Neural progenitor cell (in vitro differentiated cells): ENCODE measurements at regions not wholly inside any gene's neighbourhood (a gene's known extent, or its start where the extent isn't known, plus 50 kb on each side); places are given as distances from the start of the nearest gene placed in this dataset.

Source experiments
- DNase-seq: peaks from one replicate; pipeline ENCODE4 v3.0.0-alpha.2; 2016; ENCODE audit warnings: low spot score
- H2AFZ ChIP-seq: fragments of 200-600 bp; sonication (generic); replicated peaks from 2 replicates; pipeline ENCODE4 v1.6.1; 2016; ENCODE audit warnings: antibody characterized with exemption
- H3F3A ChIP-seq: fragments of 200-600 bp; sonication (generic); 2 replicates; pipeline ENCODE4 v1.6.1; 2016; ENCODE audit warnings: antibody characterized with exemption, low read depth
- H3K27ac ChIP-seq: fragments of 200-600 bp; sonication (generic); 2 replicates; pipeline ENCODE4 v1.5.1; 2016; ENCODE audit warnings: mild to moderate bottlenecking
- H3K27me3 ChIP-seq: fragments of 200-600 bp; sonication (generic); 2 replicates; pipeline ENCODE4 v1.6.1; 2016; ENCODE audit warnings: mild to moderate bottlenecking, moderate library complexity
- H3K36me3 ChIP-seq: fragments of 200-600 bp; sonication (generic); 2 replicates; pipeline ENCODE4 v1.5.1; 2016
- H3K4me1 ChIP-seq: fragments of 200-600 bp; sonication (generic); 2 replicates; pipeline ENCODE4 v1.6.1; 2016; ENCODE audit warnings: mixed run types
- H3K4me2 ChIP-seq: fragments of 200-600 bp; sonication (generic); 2 replicates; pipeline ENCODE4 v1.6.1; 2016
- H3K4me3 ChIP-seq: fragments of 200-600 bp; sonication (generic); 2 replicates; pipeline ENCODE4 v1.5.1; 2016
- H3K79me2 ChIP-seq: fragments of 200-600 bp; sonication (generic); 2 replicates; pipeline ENCODE4 v1.6.1; 2016; ENCODE audit warnings: low read depth
- H3K9ac ChIP-seq: fragments of 200-600 bp; sonication (generic); 2 replicates; pipeline ENCODE4 v1.6.1; 2016
- H3K9me3 ChIP-seq: fragments of 200-600 bp; sonication (generic); 2 replicates; pipeline ENCODE4 v1.5.1; 2016; ENCODE audit warnings: low read depth
- H4K20me1 ChIP-seq: fragments of 200-600 bp; sonication (generic); 2 replicates; pipeline ENCODE4 v1.6.1; 2016; ENCODE audit warnings: low read depth
- H3K27ac Mint-ChIP-seq: 3 replicates; pipeline ENCODE4 v1.8.0; 2021; ENCODE audit warnings: mixed read lengths
- H3K27me3 Mint-ChIP-seq: 2 replicates; pipeline ENCODE4 v1.8.0; 2022; ENCODE audit warnings: low read depth, mild to moderate bottlenecking, inconsistent platforms, moderate library complexity, mixed read lengths; ENCODE audit not compliant: insufficient read depth
- H3K36me3 Mint-ChIP-seq: 3 replicates; pipeline ENCODE4 v1.8.0; 2021; ENCODE audit warnings: mixed read lengths
- H3K4me1 Mint-ChIP-seq: 3 replicates; pipeline ENCODE4 v1.8.0; 2021; ENCODE audit warnings: mixed read lengths
- H3K4me3 Mint-ChIP-seq: 3 replicates; pipeline ENCODE4 v1.8.0; 2021; ENCODE audit warnings: mild to moderate bottlenecking, moderate library complexity, mixed read lengths
- H3K9me3 Mint-ChIP-seq: 3 replicates; pipeline ENCODE4 v1.8.0; 2020; ENCODE audit warnings: mixed read lengths
- CTCF ChIP-seq: fragments of 200-600 bp; sonication (generic); IDR thresholded peaks from 2 replicates; pipeline ENCODE4 v1.5.1; 2017; ENCODE audit warnings: antibody characterized with exemption, mild to moderate bottlenecking
- EZH2 ChIP-seq: fragments of 200-600 bp; sonication (generic); IDR thresholded peaks from 2 replicates; pipeline ENCODE4 v1.6.1; 2017; ENCODE audit warnings: antibody characterized with exemption, mild to moderate bottlenecking, moderate library complexity
- EZH2phosphoT487 ChIP-seq: fragments of 200-600 bp; sonication (generic); IDR thresholded peaks from 2 replicates; pipeline ENCODE4 v1.6.1; 2017; ENCODE audit warnings: antibody characterized with exemption

- Histone ChIP-seq H3K36me3 (no peaks in the 10 kb centered on the region), H3K4me2 (no peak overlapping the region), H3K9ac (no peak overlapping the region), H3K9me3 (no peaks in the 10 kb centered on the region), H3K4me1 (no peaks in the 10 kb centered on the region), H3F3A (no peaks in the 10 kb centered on the region), H4K20me1 (no peaks in the 10 kb centered on the region), H3K79me2 (no peaks in the 10 kb centered on the region), H3K27me3 (no peaks in the 10 kb centered on the region), H3K4me3 (no peak overlapping the region), H2AFZ (no peak overlapping the region), H3K27ac (no peak overlapping the region)
- H3K4me3 Mint-ChIP-seq = no peak overlapping the region
- H3K36me3 Mint-ChIP-seq = no peaks in the 10 kb centered on the region
- no peak overlapping the region for H3K27ac Mint-ChIP-seq
- H3K27me3 Mint-ChIP-seq = peaks cover 2% of the 10 kb centered on the region
- no peaks in the 10 kb centered on the region for H3K9me3 Mint-ChIP-seq
- no peak for DNase-seq
- no peaks in the 10 kb centered on the region for H3K4me1 Mint-ChIP-seq
- TF ChIP-seq CTCF = no peak
- no peak for TF ChIP-seq EZH2phosphoT487
- TF ChIP-seq EZH2 = no peak
Measured at GRCh38 chr4:81337211-81337610, 122.2 kb upstream of the PRKG2 start.

GRCh38 chr4:81335122-81335912 is 120.3 kb upstream of the PRKG2 start:
- no peak for TF ChIP-seq EZH2
- TF ChIP-seq CTCF = no peak
- no peak for TF ChIP-seq EZH2phosphoT487
- Histone ChIP-seq H2AFZ (no peak overlapping the region), H3F3A (no peaks in the 10 kb centered on the region), H3K79me2 (no peaks in the 10 kb centered on the region), H3K27ac (no peak overlapping the region), H3K9me3 (no peaks in the 10 kb centered on the region), H3K4me2 (no peak overlapping the region), H4K20me1 (no peaks in the 10 kb centered on the region), H3K4me1 (no peaks in the 10 kb centered on the region), H3K9ac (no peak overlapping the region), H3K4me3 (no peak overlapping the region), H3K27me3 (no peaks in the 10 kb centered on the region), H3K36me3 (no peaks in the 10 kb centered on the region)
- no peak for DNase-seq
- Mint-ChIP-seq H3K27ac (no peak overlapping the region), H3K27me3 (peaks cover 2% of the 10 kb centered on the region), H3K4me3 (no peak overlapping the region), H3K36me3 (no peaks in the 10 kb centered on the region), H3K4me1 (no peaks in the 10 kb centered on the region), H3K9me3 (no peaks in the 10 kb centered on the region)

GRCh38 chr4:81330018-81330417 is 115.0 kb upstream of the PRKG2 start:
- Histone ChIP-seq H3K4me2 (no peak overlapping the region), H3K36me3 (no peaks in the 10 kb centered on the region), H3K27ac (no peak overlapping the region), H3F3A (no peaks in the 10 kb centered on the region), H2AFZ (no peak overlapping the region), H3K9ac (no peak overlapping the region), H4K20me1 (no peaks in the 10 kb centered on the region), H3K27me3 (no peaks in the 10 kb centered on the region), H3K9me3 (no peaks in the 10 kb centered on the region), H3K4me1 (no peaks in the 10 kb centered on the region), H3K79me2 (no peaks in the 10 kb centered on the region), H3K4me3 (no peak overlapping the region)
- TF ChIP-seq EZH2phosphoT487 (no peak), CTCF (no peak)
- H3K36me3 Mint-ChIP-seq = no peaks in the 10 kb centered on the region
- H3K27me3 Mint-ChIP-seq = peaks cover 2% of the 10 kb centered on the region
- H3K9me3 Mint-ChIP-seq = peaks cover 2% of the 10 kb centered on the region
- DNase-seq = no peak
- H3K4me1 Mint-ChIP-seq = peaks cover 3% of the 10 kb centered on the region
- no peak overlapping the region for H3K27ac Mint-ChIP-seq
- H3K4me3 Mint-ChIP-seq = no peak overlapping the region
